Kidney (tissue), 13 donors: ENCODE measurements at regions not wholly inside any gene's neighbourhood (a gene's known extent, or its start where the extent isn't known, plus 50 kb on each side); places are given as distances from the start of the nearest gene placed in this dataset.
"Not testable (repeated sequence)": the region's sequence is repeated elsewhere in the genome, so short reads cannot be mapped to it uniquely, and the experiment has no call there.

Experiments used
- DNase-seq, 5 donors: peaks; one replicate each; pipeline ENCODE4 v3.0.0-alpha.2; 2013 to 2020
- FAIRE-seq: peaks from 2 replicates; lab custom pipeline; 2012; peaks lifted over from hg19 to GRCh38; lab: Jason Lieb, UNC
- H3K27ac ChIP-seq, 2 donors: one replicate each; pipeline ENCODE4 v1.7.0; 2013; ENCODE audit warnings: low read depth in 2 of 2, low read length in 2 of 2, inconsistent platforms in 1 of 2
- H3K27me3 ChIP-seq: one replicate; pipeline ENCODE4 v1.7.1; 2013; ENCODE audit warnings: low read length, inconsistent platforms; ENCODE audit not compliant: control insufficient read depth, insufficient read depth
- H3K36me3 ChIP-seq, 3 donors: one replicate each; pipeline versions ENCODE4 v1.7.0 to v1.7.1; 2013; ENCODE audit warnings: low read length in 3 of 3, control low read depth in 1 of 3, inconsistent platforms in 1 of 3; ENCODE audit not compliant: insufficient read depth in 3 of 3, control insufficient read depth in 2 of 3
- H3K4me1 ChIP-seq, 3 donors: one replicate each; pipeline versions ENCODE4 v1.7.0 to v1.7.1; 2013; ENCODE audit warnings: low read length in 3 of 3, inconsistent platforms in 1 of 3, low read depth in 1 of 3; ENCODE audit not compliant: control insufficient read depth in 2 of 3, insufficient read depth in 2 of 3
- H3K4me3 ChIP-seq, 3 donors: one replicate each; pipeline versions ENCODE4 v1.7.0 to v1.8.1; 2013; ENCODE audit warnings: low read length in 3 of 3, control low read depth in 1 of 3, inconsistent platforms in 1 of 3
- H3K9ac ChIP-seq, 3 donors: one replicate each; pipeline versions ENCODE4 v1.7.0 to v1.7.1; 2013; ENCODE audit warnings: low read length in 3 of 3, control low read depth in 1 of 3, inconsistent platforms in 1 of 3
- H3K9me3 ChIP-seq, 3 donors: one replicate each; pipeline versions ENCODE4 v1.7.0 to v1.7.1; 2013; ENCODE audit warnings: low read length in 3 of 3, control low read depth in 1 of 3, inconsistent platforms in 1 of 3; ENCODE audit not compliant: control insufficient read depth in 2 of 3, insufficient read depth in 1 of 3
- CTCF ChIP-seq: IDR thresholded peaks from 3 replicates; pipeline ENCODE4 v1.5.1; 2012; ENCODE audit warnings: mild to moderate bottlenecking, moderate library complexity, borderline replicate concordance; ENCODE audit not compliant: insufficient read depth; ENCODE audit errors: extremely low read depth
- intact Hi-C: fragments of 100-400 bp; cut with DNase I; formaldehyde crosslinking; loops from one replicate; pipeline ENCODE4 v1.11.1; 2022
- donor health status: control.
- donor health status: control.
- donor health status: control.
- donor health status: control.
- donor health status: control.
- donor health status: DM: yes; HTN: yes; CAD: no.
- donor health status: Normal renal cell carcinoma (clear cell type).

GRCh38 chr11:38339835-38340440 lies 1741.9 kb upstream of the RAG2 start:
- intact Hi-C loops = no loop called here

GRCh38 chr11:38338022-38338421 lies 1740.0 kb upstream of the RAG2 start:
- H3K9me3 ChIP-seq, H3K4me3 ChIP-seq, H3K9ac ChIP-seq, intact Hi-C loops, H3K36me3 ChIP-seq, H3K4me1 ChIP-seq, FAIRE-seq, DNase-seq, H3K27ac ChIP-seq, H3K27me3 ChIP-seq: not testable (repeated sequence)

More at GRCh38 chr11:38339835-38340440, 1741.9 kb upstream of the RAG2 start:
- H3K27ac ChIP-seq = no peak overlapping the region
- TF ChIP-seq CTCF = no peak
- FAIRE-seq (no peak), DNase-seq (no peak)
- no peaks in the 10 kb centered on the region for H3K36me3 ChIP-seq
- no peaks in the 10 kb centered on the region for H3K9me3 ChIP-seq
- H3K9ac ChIP-seq = no peak overlapping the region
- no peak overlapping the region for H3K4me3 ChIP-seq
- H3K27me3 ChIP-seq = no peaks in the 10 kb centered on the region
- no peaks in the 10 kb centered on the region for H3K4me1 ChIP-seq

- no peak overlapping the region for H3K9ac ChIP-seq
- DNase-seq (no peak), FAIRE-seq (no peak)
- no peak for TF ChIP-seq CTCF
- no peak overlapping the region for H3K4me3 ChIP-seq
- H3K9me3 ChIP-seq = no peaks in the 10 kb centered on the region
- no peaks in the 10 kb centered on the region for H3K4me1 ChIP-seq
- no peaks in the 10 kb centered on the region for H3K27me3 ChIP-seq
- H3K27ac ChIP-seq = no peak overlapping the region
- H3K36me3 ChIP-seq = no peaks in the 10 kb centered on the region
- intact Hi-C loops = no loop called here
Measured at GRCh38 chr11:38332046-38332445, 1734.0 kb upstream of the RAG2 start.

DNA sequence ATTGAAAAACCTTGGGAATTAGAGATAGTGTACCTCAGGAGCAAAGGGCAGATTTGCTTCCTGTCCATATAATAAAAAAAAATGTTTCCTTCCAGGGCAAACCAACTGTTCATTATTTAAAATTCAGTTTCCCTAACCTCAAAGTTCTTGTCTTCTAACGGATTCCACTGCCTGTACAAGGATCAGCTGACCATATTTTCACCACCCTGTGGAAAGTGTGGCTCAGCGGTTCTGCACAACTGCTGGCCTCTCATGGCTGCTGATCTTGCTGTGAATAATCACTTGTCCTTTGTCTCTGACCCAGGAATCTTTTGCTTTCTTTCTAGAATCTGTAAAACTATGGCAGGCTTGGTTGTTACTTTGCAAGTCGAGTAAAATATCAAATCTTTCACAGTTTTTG lies 1732.5 kb upstream of the RAG2 start:
- no peak for FAIRE-seq
- Histone ChIP-seq H3K27me3 (no peaks in the 10 kb centered on the region), H3K9me3 (no peaks in the 10 kb centered on the region)

More for the DNA sequence above, 1732.5 kb upstream of the RAG2 start:
- no peak overlapping the region for H3K9ac ChIP-seq
- H3K4me1 ChIP-seq = no peaks in the 10 kb centered on the region
- H3K36me3 ChIP-seq = no peaks in the 10 kb centered on the region
- H3K4me3 ChIP-seq = no peak overlapping the region
- intact Hi-C loops = no loop called here
- no peak overlapping the region for H3K27ac ChIP-seq
- TF ChIP-seq CTCF = no peak
- no peak for DNase-seq
